DOHH2 (cell line): ENCODE measurements at regions not wholly inside any gene's neighbourhood (a gene's known extent, or its start where the extent isn't known, plus 50 kb on each side); places are given as distances from the start of the nearest gene placed in this dataset.

Experiments used
- EZH2phosphoT487 ChIP-seq: fragments of 200-600 bp; sonication (generic); IDR thresholded peaks from 2 replicates; pipeline ENCODE4 v1.6.1; 2017; ENCODE audit warnings: borderline replicate concordance, mild to moderate bottlenecking, antibody characterized with exemption, low read length, moderate library complexity, mixed read lengths
- TF ChIP-seq, protein P1 (sequence below): fragments of 200-600 bp; sonication (generic); IDR thresholded peaks from one replicate; pipeline ENCODE4 v1.5.1; 2014; ENCODE audit warnings: antibody characterized with exemption, mild to moderate bottlenecking, low read depth, low read length; ENCODE audit not compliant: poor library complexity, severe bottlenecking

DNA sequence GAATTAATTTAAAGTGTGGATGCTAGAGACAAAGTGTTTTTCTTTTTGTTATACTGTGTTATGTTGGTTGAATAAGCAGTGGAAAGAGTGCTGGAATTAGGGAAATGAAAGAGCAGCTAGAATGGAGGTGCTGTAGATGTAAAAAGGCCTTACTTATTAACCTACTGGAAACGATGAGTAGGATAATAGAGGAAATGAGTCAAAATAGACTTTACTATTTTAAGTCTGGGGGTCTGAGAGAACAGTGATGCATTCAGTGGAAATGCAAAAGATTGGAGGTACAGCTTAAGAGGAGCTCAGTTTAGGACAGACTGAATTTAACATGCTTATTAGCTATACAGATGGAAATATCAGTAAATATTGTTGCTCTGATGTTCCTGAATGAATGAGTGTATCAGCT lies 674.0 kb downstream of the OTOL1 start:
- TF ChIP-seq, protein P1, sequence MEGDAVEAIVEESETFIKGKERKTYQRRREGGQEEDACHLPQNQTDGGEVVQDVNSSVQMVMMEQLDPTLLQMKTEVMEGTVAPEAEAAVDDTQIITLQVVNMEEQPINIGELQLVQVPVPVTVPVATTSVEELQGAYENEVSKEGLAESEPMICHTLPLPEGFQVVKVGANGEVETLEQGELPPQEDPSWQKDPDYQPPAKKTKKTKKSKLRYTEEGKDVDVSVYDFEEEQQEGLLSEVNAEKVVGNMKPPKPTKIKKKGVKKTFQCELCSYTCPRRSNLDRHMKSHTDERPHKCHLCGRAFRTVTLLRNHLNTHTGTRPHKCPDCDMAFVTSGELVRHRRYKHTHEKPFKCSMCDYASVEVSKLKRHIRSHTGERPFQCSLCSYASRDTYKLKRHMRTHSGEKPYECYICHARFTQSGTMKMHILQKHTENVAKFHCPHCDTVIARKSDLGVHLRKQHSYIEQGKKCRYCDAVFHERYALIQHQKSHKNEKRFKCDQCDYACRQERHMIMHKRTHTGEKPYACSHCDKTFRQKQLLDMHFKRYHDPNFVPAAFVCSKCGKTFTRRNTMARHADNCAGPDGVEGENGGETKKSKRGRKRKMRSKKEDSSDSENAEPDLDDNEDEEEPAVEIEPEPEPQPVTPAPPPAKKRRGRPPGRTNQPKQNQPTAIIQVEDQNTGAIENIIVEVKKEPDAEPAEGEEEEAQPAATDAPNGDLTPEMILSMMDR: no peak
- TF ChIP-seq EZH2phosphoT487: no peak
